HG03439 (cell line): ENCODE measurements at regions not wholly inside any gene's neighbourhood (a gene's known extent, or its start where the extent isn't known, plus 50 kb on each side); places are given as distances from the start of the nearest gene placed in this dataset.

ENCODE experiments used
- ATAC-seq: cut with Tn5 transposase; IDR thresholded peaks from one replicate; pipeline ENCODE4 v1.9.1; 2021; ENCODE audit warnings: mild to moderate bottlenecking, moderate library complexity; ENCODE audit not compliant: unreplicated experiment

GRCh38 chr21:19771881-19772280 is 1226.3 kb upstream of the NCAM2 start:
- ATAC-seq: no peak

- ATAC-seq: no peak
These were observed 1222.1 kb upstream of the NCAM2 start for GRCh38 chr21:19776076-19776475.

- no peak for ATAC-seq
These were observed 1216.1 kb upstream of the NCAM2 start for GRCh38 chr21:19781881-19782652.

GRCh38 chr21:19785941-19786340 is 1212.3 kb upstream of the NCAM2 start:
- ATAC-seq: no peak

- ATAC-seq: no peak
These were observed 1206.2 kb upstream of the NCAM2 start for GRCh38 chr21:19792004-19792403.

GRCh38 chr21:19807201-19807600 is 1191.0 kb upstream of the NCAM2 start:
- ATAC-seq: no peak

- ATAC-seq: no peak
These were observed 1187.4 kb upstream of the NCAM2 start for GRCh38 chr21:19810779-19811178.

- no peak for ATAC-seq
These were observed 1167.8 kb upstream of the NCAM2 start for GRCh38 chr21:19830446-19830845.

GRCh38 chr21:19832551-19832950 is 1165.7 kb upstream of the NCAM2 start:
- ATAC-seq: no peak

GRCh38 chr21:19833082-19833481 is 1165.1 kb upstream of the NCAM2 start:
- ATAC-seq: no peak

- no peak for ATAC-seq
These were observed 1155.6 kb upstream of the NCAM2 start for GRCh38 chr21:19842601-19843000.

GRCh38 chr21:19844334-19844733 is 1153.9 kb upstream of the NCAM2 start:
- no peak for ATAC-seq

GRCh38 chr21:19850157-19850556 is 1148.1 kb upstream of the NCAM2 start:
- no peak for ATAC-seq

- ATAC-seq: no peak
These were observed 1145.1 kb upstream of the NCAM2 start for GRCh38 chr21:19853061-19853460.

GRCh38 chr21:19853709-19854575 is 1144.3 kb upstream of the NCAM2 start:
- no peak for ATAC-seq

GRCh38 chr21:19855522-19855921 is 1142.7 kb upstream of the NCAM2 start:
- no peak for ATAC-seq

- no peak for ATAC-seq
These were observed 1133.7 kb upstream of the NCAM2 start for GRCh38 chr21:19864476-19864875.

GRCh38 chr21:19870682-19871081 is 1127.5 kb upstream of the NCAM2 start:
- no peak for ATAC-seq

GRCh38 chr21:19874521-19874920 is 1123.7 kb upstream of the NCAM2 start:
- no peak for ATAC-seq

- ATAC-seq: no peak
These were observed 1120.1 kb upstream of the NCAM2 start for GRCh38 chr21:19878133-19878532.

GRCh38 chr21:19899645-19900044 is 1098.6 kb upstream of the NCAM2 start:
- no peak for ATAC-seq

GRCh38 chr21:19900149-19900548 is 1098.1 kb upstream of the NCAM2 start:
- ATAC-seq: no peak
